ENCODE measurements at regions not wholly inside any gene's neighbourhood (a gene's known extent, or its start where the extent isn't known, plus 50 kb on each side); places are given as distances from the start of the nearest gene placed in this dataset.

DNA sequence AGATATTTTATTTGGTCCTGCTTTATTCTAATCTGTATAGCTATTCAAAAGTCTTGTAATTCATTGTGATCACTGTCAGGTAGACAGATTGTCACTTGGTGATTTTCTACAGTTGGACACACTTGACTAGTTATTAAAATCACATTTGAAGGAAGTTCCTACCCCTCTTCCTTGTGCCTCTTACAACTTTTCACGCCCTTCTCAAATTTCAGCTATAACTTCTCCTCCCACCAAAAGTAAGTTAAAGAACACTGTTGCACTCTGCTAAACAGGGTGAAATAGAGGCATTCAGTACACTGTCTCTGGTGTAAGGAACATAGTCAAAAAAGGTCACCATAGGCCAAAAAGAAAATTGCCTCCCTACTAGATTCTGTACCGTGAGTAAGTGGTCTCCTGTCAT is 142.1 kb upstream of the POU5F2 start:
- H3K4me1 Mint-ChIP-seq (ENCODE audit: low read depth) = peaks cover 32% of the 10 kb centered on the region
- H3K9me3 Mint-ChIP-seq (ENCODE audit: low read depth) = no peaks in the 10 kb centered on the region
- no peaks in the 10 kb centered on the region for H3K36me3 Mint-ChIP-seq (ENCODE audit: insufficient read depth)
- TF ChIP-seq, protein P1, sequence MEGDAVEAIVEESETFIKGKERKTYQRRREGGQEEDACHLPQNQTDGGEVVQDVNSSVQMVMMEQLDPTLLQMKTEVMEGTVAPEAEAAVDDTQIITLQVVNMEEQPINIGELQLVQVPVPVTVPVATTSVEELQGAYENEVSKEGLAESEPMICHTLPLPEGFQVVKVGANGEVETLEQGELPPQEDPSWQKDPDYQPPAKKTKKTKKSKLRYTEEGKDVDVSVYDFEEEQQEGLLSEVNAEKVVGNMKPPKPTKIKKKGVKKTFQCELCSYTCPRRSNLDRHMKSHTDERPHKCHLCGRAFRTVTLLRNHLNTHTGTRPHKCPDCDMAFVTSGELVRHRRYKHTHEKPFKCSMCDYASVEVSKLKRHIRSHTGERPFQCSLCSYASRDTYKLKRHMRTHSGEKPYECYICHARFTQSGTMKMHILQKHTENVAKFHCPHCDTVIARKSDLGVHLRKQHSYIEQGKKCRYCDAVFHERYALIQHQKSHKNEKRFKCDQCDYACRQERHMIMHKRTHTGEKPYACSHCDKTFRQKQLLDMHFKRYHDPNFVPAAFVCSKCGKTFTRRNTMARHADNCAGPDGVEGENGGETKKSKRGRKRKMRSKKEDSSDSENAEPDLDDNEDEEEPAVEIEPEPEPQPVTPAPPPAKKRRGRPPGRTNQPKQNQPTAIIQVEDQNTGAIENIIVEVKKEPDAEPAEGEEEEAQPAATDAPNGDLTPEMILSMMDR (IDR thresholded peaks at IDR 0.05; ENCODE audit: unreplicated experiment) = no peak
- DNase-seq (ENCODE audit: low spot score, unreplicated experiment) = no peak
- H3K27ac Mint-ChIP-seq = no peak overlapping the region
- no peak overlapping the region for H3K4me3 Mint-ChIP-seq (ENCODE audit: low read depth)
- H3K27me3 Mint-ChIP-seq = no peaks in the 10 kb centered on the region

DNA sequence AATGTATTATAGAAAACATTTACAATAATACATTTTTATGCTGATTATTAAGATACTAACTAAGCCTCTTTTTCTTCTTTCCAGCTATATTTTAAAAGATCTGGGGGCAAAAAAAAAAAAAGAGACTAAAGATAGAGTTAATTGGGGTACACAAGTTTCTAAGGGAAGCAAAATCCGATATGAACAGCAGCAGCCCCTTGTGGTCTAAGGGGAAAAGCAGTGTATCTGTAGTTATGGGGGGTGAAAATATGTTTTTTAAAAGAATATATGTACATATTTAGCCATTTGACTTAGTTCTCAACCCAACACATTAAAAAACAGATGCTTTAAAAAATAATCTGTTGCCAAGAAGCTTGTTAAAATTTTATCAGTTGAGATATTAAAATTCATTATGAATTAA is 134.3 kb upstream of the POU5F2 start:
- Mint-ChIP-seq H3K27me3 (no peaks in the 10 kb centered on the region), H3K4me3 (ENCODE audit: low read depth) (no peak overlapping the region), H3K27ac (no peak overlapping the region), H3K9me3 (ENCODE audit: low read depth) (no peaks in the 10 kb centered on the region), H3K36me3 (ENCODE audit: insufficient read depth) (no peaks in the 10 kb centered on the region), H3K4me1 (ENCODE audit: low read depth) (no peaks in the 10 kb centered on the region)
- TF ChIP-seq, protein P1 (IDR thresholded peaks at IDR 0.05; ENCODE audit: unreplicated experiment) = peak; percentile 22
- no peak for DNase-seq (ENCODE audit: low spot score, unreplicated experiment)

DNA sequence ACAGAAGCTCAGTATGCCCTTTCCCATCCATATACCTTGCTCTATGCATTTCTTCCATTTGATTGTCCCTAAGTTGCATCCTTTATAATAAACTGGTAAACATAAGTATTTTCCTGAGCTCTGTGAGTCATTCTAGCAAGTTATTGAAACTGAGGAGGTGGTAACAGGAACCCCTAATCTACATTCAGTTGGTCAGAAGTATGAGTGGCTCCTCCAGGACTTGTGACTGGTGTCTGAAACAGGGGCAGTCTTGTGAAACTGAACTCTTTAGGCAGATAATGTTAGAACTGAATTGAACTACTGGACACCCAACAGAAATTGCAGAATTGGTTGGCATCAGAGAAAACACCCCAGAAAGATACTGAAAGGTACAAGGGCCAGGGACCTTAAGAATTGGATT is 133.1 kb upstream of the POU5F2 start:
- no peaks in the 10 kb centered on the region for H3K9me3 Mint-ChIP-seq (ENCODE audit: low read depth)
- no peak overlapping the region for H3K4me3 Mint-ChIP-seq (ENCODE audit: low read depth)
- TF ChIP-seq, protein P1 (IDR thresholded peaks at IDR 0.05; ENCODE audit: unreplicated experiment) = no peak
- H3K27me3 Mint-ChIP-seq = no peaks in the 10 kb centered on the region
- no peak for DNase-seq (ENCODE audit: low spot score, unreplicated experiment)
- no peak overlapping the region for H3K27ac Mint-ChIP-seq
- no peaks in the 10 kb centered on the region for H3K36me3 Mint-ChIP-seq (ENCODE audit: insufficient read depth)
- H3K4me1 Mint-ChIP-seq (ENCODE audit: low read depth) = no peaks in the 10 kb centered on the region

DNA sequence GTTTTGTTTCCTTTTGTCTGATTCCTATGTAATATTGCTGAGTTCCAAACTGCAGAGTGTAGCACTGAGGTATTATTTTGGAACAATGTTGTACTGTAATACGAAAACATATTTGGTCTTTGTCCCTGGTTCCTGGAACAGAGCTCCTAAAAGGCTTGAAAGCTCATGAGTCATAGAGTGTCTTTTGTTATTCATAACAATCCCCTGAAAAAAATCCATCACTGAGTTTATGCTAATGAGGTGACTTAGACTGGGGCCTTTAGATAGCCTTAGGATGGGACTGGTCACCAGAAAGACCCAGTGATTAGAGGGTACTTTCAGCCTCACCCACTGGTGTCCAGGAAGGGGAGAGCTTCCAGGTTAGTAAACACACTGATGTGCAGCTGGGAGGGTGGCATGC is 132.7 kb upstream of the POU5F2 start:
- TF ChIP-seq, protein P1 (IDR thresholded peaks at IDR 0.05; ENCODE audit: unreplicated experiment) = no peak
- Mint-ChIP-seq H3K4me1 (ENCODE audit: low read depth) (no peaks in the 10 kb centered on the region), H3K27me3 (no peaks in the 10 kb centered on the region), H3K4me3 (ENCODE audit: low read depth) (no peak overlapping the region), H3K36me3 (ENCODE audit: insufficient read depth) (no peaks in the 10 kb centered on the region), H3K27ac (no peak overlapping the region), H3K9me3 (ENCODE audit: low read depth) (no peaks in the 10 kb centered on the region)
- no peak for DNase-seq (ENCODE audit: low spot score, unreplicated experiment)

DNA sequence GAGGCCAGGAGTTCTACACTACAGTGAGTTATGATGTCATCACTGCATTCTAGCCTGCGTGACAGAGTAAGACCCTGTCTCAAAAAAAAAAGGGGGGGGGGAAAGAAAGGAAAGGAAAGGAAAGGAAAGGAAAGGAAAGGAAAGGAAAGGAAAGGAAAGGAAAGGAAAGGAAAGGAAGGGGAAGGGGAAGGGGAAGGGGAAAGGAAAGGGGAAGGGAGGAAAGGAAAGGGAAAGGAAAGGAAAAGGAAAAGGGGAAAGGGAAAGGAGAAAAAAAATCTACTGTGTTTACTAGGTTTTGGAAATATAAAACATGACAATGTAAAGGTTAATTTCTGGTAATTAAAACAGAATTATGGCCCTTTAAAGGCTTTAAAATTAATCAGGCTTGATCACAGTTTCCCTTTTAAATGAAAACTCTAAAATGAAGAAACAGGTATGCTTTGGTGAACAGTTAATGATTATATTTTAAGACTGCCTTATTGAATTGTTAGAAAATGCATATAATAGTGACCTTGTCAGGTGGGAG is 131.9 kb upstream of the POU5F2 start:
- Mint-ChIP-seq H3K27me3 (no peaks in the 10 kb centered on the region), H3K9me3 (ENCODE audit: low read depth) (no peaks in the 10 kb centered on the region), H3K4me3 (ENCODE audit: low read depth) (no peak overlapping the region), H3K27ac (no peak overlapping the region), H3K4me1 (ENCODE audit: low read depth) (no peaks in the 10 kb centered on the region), H3K36me3 (ENCODE audit: insufficient read depth) (no peaks in the 10 kb centered on the region)
- DNase-seq (ENCODE audit: low spot score, unreplicated experiment) = no peak
- TF ChIP-seq, protein P1 (IDR thresholded peaks at IDR 0.05; ENCODE audit: unreplicated experiment) = no peak

Data from progenitor cell of endocrine pancreas (in vitro differentiated cells).